Transverse colon (tissue), 4 donors: ENCODE measurements at regions not wholly inside any gene's neighbourhood (a gene's known extent, or its start where the extent isn't known, plus 50 kb on each side); places are given as distances from the start of the nearest gene placed in this dataset.

Experiments used
- DNase-seq: peaks from one replicate; pipeline ENCODE4 v3.0.0-alpha.2; 2019
- H3K27ac ChIP-seq, 4 donors: fragments of 200-600 bp; sonication (generic); 2 replicates each; pipeline ENCODE4 v1.5.1; 2016 to 2018; ENCODE audit warnings: inconsistent platforms in 4 of 4
- H3K27me3 ChIP-seq: fragments of 200-600 bp; sonication (generic); 2 replicates; pipeline ENCODE4 v1.5.1; 2017; ENCODE audit warnings: inconsistent platforms
- H3K36me3 ChIP-seq, 4 donors: fragments of 200-600 bp; sonication (generic); 2 replicates each; pipeline ENCODE4 v1.5.1; 2017 to 2019; ENCODE audit warnings: inconsistent platforms in 4 of 4
- H3K4me1 ChIP-seq, 4 donors: fragments of 200-600 bp; sonication (generic); 2 replicates each; pipeline ENCODE4 v1.5.1; 2017 to 2020; ENCODE audit warnings: inconsistent platforms in 4 of 4
- H3K4me3 ChIP-seq, 4 donors: fragments of 200-600 bp; sonication (generic); 1 replicate in 1 of 4; 2 replicates in 3 of 4; pipeline versions ENCODE4 v1.5.1 to v1.6.1; 2017 to 2019; ENCODE audit warnings: inconsistent platforms in 4 of 4
- H3K9me3 ChIP-seq, 2 donors: fragments of 200-600 bp; sonication (generic); 2 replicates each; pipeline ENCODE4 v1.5.1; 2017 to 2019; ENCODE audit warnings: inconsistent platforms in 2 of 2
- CTCF ChIP-seq, 5 experiments: fragments of 200-600 bp in 3 of 5; fragments of 450-650 bp in 2 of 5; sonication (generic) in 3 of 5; IDR thresholded peaks; 1 replicate in 2 of 5; 2 replicates in 3 of 5; pipeline ENCODE4 v1.5.1; 2016 to 2017; ENCODE audit warnings: antibody characterized with exemption in 5 of 5, inconsistent platforms in 3 of 5, mild to moderate bottlenecking in 2 of 5, moderate library complexity in 1 of 5
- EP300 ChIP-seq: sonication (generic); formaldehyde crosslinking; IDR thresholded peaks from one replicate; pipeline ENCODE4 v1.6.1; 2017; ENCODE audit warnings: antibody characterized with exemption, low read depth
- POLR2A ChIP-seq: fragments of 450-650 bp; IDR thresholded peaks from one replicate; pipeline ENCODE4 v1.6.1; 2016; ENCODE audit warnings: antibody characterized with exemption, mild to moderate bottlenecking, moderate library complexity
- POLR2AphosphoS5 ChIP-seq, 3 donors: sonication (generic); formaldehyde crosslinking; IDR thresholded peaks; one replicate each; pipeline ENCODE4 v1.6.1; 2016; ENCODE audit warnings: antibody characterized with exemption in 3 of 3
- WGBS, 2 donors: methylation state at CpG; one replicate each; pipeline ENCODE4 v1.1.5; 2018; ENCODE audit warnings: low coverage in 1 of 2; 5-methylcytosine and 5-hydroxymethylcytosine counted together
- in situ Hi-C, 4 donors: fragments of 200-750 bp; cut with MboI; loops; one replicate each; pipeline versions ENCODE4 v1.15.0 to v1.15.1; 2017; ENCODE audit warnings: low sequenced_read_pairs in 3 of 4, low pct_ligation_motif_present in 1 of 4, low pct_unique_long_range_greater_than_20kb in 1 of 4
- intact Hi-C: fragments of 100-400 bp; cut with DNase I; formaldehyde crosslinking; loops from one replicate; pipeline ENCODE4 v1.15.1; 2023; ENCODE audit warnings: low total_unique reads

- TF ChIP-seq EP300 (no peak), POLR2AphosphoS5 (IDR thresholded peaks at IDR 0.05) (no peak), CTCF (IDR thresholded peaks at IDR 0.05) (no peak), POLR2A (no peak)
- no peak for DNase-seq
- H3K9me3 ChIP-seq, result no peaks in the 10 kb centered on the region
- H3K27me3 ChIP-seq, result no peaks in the 10 kb centered on the region
- 90 to 91% methylated on average over 2 of the region's 2 CpGs for WGBS, 2 donors
- intact Hi-C loops (no loop called here), in situ Hi-C loops (no loop called here)
- H3K4me1 ChIP-seq, result no peaks in the 10 kb centered on the region
- H3K36me3 ChIP-seq, result no peaks in the 10 kb centered on the region
- H3K27ac ChIP-seq, result no peak overlapping the region
- H3K4me3 ChIP-seq, result no peak overlapping the region
Measured at GRCh38 chr2:163420604-163421003, 315.2 kb downstream of the FIGN start.

- no peaks in the 10 kb centered on the region for H3K4me1 ChIP-seq
- H3K9me3 ChIP-seq, result no peaks in the 10 kb centered on the region
- H3K36me3 ChIP-seq, result no peaks in the 10 kb centered on the region
- no peaks in the 10 kb centered on the region for H3K27me3 ChIP-seq
- H3K27ac ChIP-seq, result no peak overlapping the region
- TF ChIP-seq EP300, result no peak
- no peak for TF ChIP-seq POLR2A
- no peak for TF ChIP-seq POLR2AphosphoS5 (IDR thresholded peaks at IDR 0.05)
- no peak for TF ChIP-seq CTCF (IDR thresholded peaks at IDR 0.05)
- no peak overlapping the region for H3K4me3 ChIP-seq
- no peak for DNase-seq
- WGBS, 2 donors, result 68 to 71% methylated on average over 4 of the region's 4 CpGs
- in situ Hi-C loops, result no loop called here
- intact Hi-C loops, result no loop called here
Measured at GRCh38 chr2:163419000-163419830, 316.6 kb downstream of the FIGN start.

- DNase-seq, result no peak
- no peaks in the 10 kb centered on the region for H3K9me3 ChIP-seq
- H3K4me1 ChIP-seq, result no peaks in the 10 kb centered on the region
- TF ChIP-seq POLR2A (no peak), CTCF (IDR thresholded peaks at IDR 0.05) (no peak), POLR2AphosphoS5 (IDR thresholded peaks at IDR 0.05) (no peak), EP300 (no peak)
- H3K36me3 ChIP-seq, result no peaks in the 10 kb centered on the region
- 65 to 69% methylated on average over 2 of the region's 2 CpGs for WGBS, 2 donors
- no peak overlapping the region for H3K4me3 ChIP-seq
- in situ Hi-C loops (no loop called here), intact Hi-C loops (loop anchor here (2.0 kb wide), 1 partner anchor 49 kb away; no protein-coding TSS in a partner anchor)
- H3K27ac ChIP-seq, result no peak overlapping the region
- H3K27me3 ChIP-seq, result no peaks in the 10 kb centered on the region
Measured at GRCh38 chr2:163417596-163418337, 318.0 kb downstream of the FIGN start.

GRCh38 chr2:163414121-163414520 lies 321.7 kb downstream of the FIGN start:
- H3K36me3 ChIP-seq, result no peaks in the 10 kb centered on the region
- H3K27ac ChIP-seq, result no peak overlapping the region
- H3K9me3 ChIP-seq, result no peaks in the 10 kb centered on the region
- DNase-seq, result no peak
- H3K4me1 ChIP-seq, result no peaks in the 10 kb centered on the region
- H3K4me3 ChIP-seq, result no peak overlapping the region
- WGBS, 2 donors, result 64 to 89% methylated on average over 1 to 3 of the region's 3 CpGs
- TF ChIP-seq POLR2A (no peak), POLR2AphosphoS5 (IDR thresholded peaks at IDR 0.05) (no peak), EP300 (no peak), CTCF (IDR thresholded peaks at IDR 0.05) (no peak)
- in situ Hi-C loops (no loop called here), intact Hi-C loops (no loop called here)
- no peaks in the 10 kb centered on the region for H3K27me3 ChIP-seq
